B cell (primary cell): ENCODE measurements at regions not wholly inside any gene's neighbourhood (a gene's known extent, or its start where the extent isn't known, plus 50 kb on each side); places are given as distances from the start of the nearest gene placed in this dataset.

ENCODE experiments used
- ATAC-seq: fragments of 200-7000 bp; cut with Tn5 transposase; one replicate; pipeline ENCODE4 v1.10.0; 2021; ENCODE audit warnings: low read depth, mild to moderate bottlenecking, moderate number of reproducible peaks, moderate library complexity
- CTCF ChIA-PET: fragments of 350-600 bp; sonication (Branson Sonifier 250); formaldehyde crosslinking; loops from one replicate; lab custom pipeline; 2021; ENCODE audit warnings: antibody characterized with exemption, inconsistent platforms; lab: Charles Lee
- POLR2A ChIA-PET: fragments of 350-600 bp; sonication (Branson Sonifier 250); formaldehyde crosslinking; loops from one replicate; lab custom pipeline; 2021; ENCODE audit warnings: antibody characterized with exemption; lab: Charles Lee
- DNase-seq: peaks from one replicate; pipeline ENCODE4 v3.0.0; 2013
- H2AFZ ChIP-seq: 2 replicates; pipeline ENCODE4 v1.6.1; 2012; ENCODE audit warnings: mild to moderate bottlenecking, low read depth, low read length; ENCODE audit not compliant: insufficient read depth, poor library complexity, severe bottlenecking
- H3K27ac ChIP-seq, 2 donors: 1 replicate in 1 of 2; 2 replicates in 1 of 2; pipeline ENCODE4 v1.5.1; 2012 to 2013; ENCODE audit warnings: low read length in 2 of 2, mild to moderate bottlenecking in 2 of 2, moderate library complexity in 1 of 2
- H3K27me3 ChIP-seq, 4 experiments: fragments of 200-600 bp in 1 of 4; sonication (generic) in 1 of 4; replicated peaks in 1 of 4; 1 replicate in 2 of 4; 2 replicates in 2 of 4; pipeline versions ENCODE4 v1.6.1 to v1.7.0; 2013 to 2016; ENCODE audit warnings: low read length in 3 of 4, mild to moderate bottlenecking in 2 of 4, mixed read lengths in 1 of 4, moderate library complexity in 1 of 4; ENCODE audit not compliant: insufficient read depth in 4 of 4, control insufficient read depth in 3 of 4; ENCODE audit errors: control extremely low read depth in 1 of 4
- H3K36me3 ChIP-seq, 2 experiments: replicated peaks in 1 of 2; 1 replicate in 1 of 2; 2 replicates in 1 of 2; pipeline versions ENCODE4 v1.6.1 to v1.7.1; 2013; ENCODE audit warnings: low read length in 1 of 2; ENCODE audit not compliant: insufficient read depth in 2 of 2, control insufficient read depth in 1 of 2; ENCODE audit errors: control extremely low read depth in 1 of 2, extremely low read depth in 1 of 2
- H3K4me1 ChIP-seq, 2 donors: fragments of 200-600 bp in 1 of 2; sonication (generic) in 1 of 2; 1 replicate in 1 of 2; 2 replicates in 1 of 2; pipeline versions ENCODE4 v1.5.1 to v1.6.1; 2013 to 2017; ENCODE audit warnings: low read length in 2 of 2; ENCODE audit not compliant: control insufficient read depth in 2 of 2, insufficient read depth in 2 of 2
- H3K4me2 ChIP-seq: replicated peaks from 2 replicates; pipeline ENCODE3; 2012; ENCODE audit warnings: mild to moderate bottlenecking, low read depth, low read length; ENCODE audit not compliant: poor library complexity, severe bottlenecking
- H3K4me3 ChIP-seq, 5 experiments: fragments of 200-600 bp in 1 of 5; sonication (generic) in 1 of 5; 1 replicate in 3 of 5; 2 replicates in 2 of 5; pipeline versions ENCODE4 v1.5.1 to v1.7.0; 2011 to 2016; ENCODE audit warnings: low read length in 4 of 5, mild to moderate bottlenecking in 4 of 5, low read depth in 2 of 5, control low read depth in 1 of 5, moderate library complexity in 1 of 5; ENCODE audit not compliant: insufficient read depth in 1 of 5; ENCODE audit errors: control extremely low read depth in 1 of 5, extremely low read depth in 1 of 5
- H3K79me2 ChIP-seq: fragments of 200-600 bp; sonication (generic); one replicate; pipeline ENCODE4 v1.6.0; 2016; ENCODE audit warnings: low read length; ENCODE audit not compliant: control insufficient read depth, insufficient read depth
- H3K9ac ChIP-seq: fragments of 200-600 bp; sonication (generic); 2 replicates; pipeline ENCODE4 v1.6.1; 2017; ENCODE audit warnings: mild to moderate bottlenecking, low read length, moderate library complexity
- H3K9me3 ChIP-seq, 3 donors: one replicate each; pipeline versions ENCODE4 v1.6.1 to v1.7.1; 2013; ENCODE audit warnings: low read length in 2 of 3; ENCODE audit not compliant: control insufficient read depth in 2 of 3, insufficient read depth in 1 of 3; ENCODE audit errors: control extremely low read depth in 1 of 3
- H4K20me1 ChIP-seq: 2 replicates; pipeline ENCODE4 v1.6.0; 2012; ENCODE audit warnings: mild to moderate bottlenecking, low read length; ENCODE audit not compliant: insufficient read depth, control insufficient read depth, poor library complexity, severe bottlenecking
- H3K27ac Mint-ChIP-seq: one replicate; pipeline ENCODE4 v1.8.0; 2021; ENCODE audit warnings: mixed read lengths
- H3K27me3 Mint-ChIP-seq: one replicate; pipeline ENCODE4 v1.8.0; 2021; ENCODE audit warnings: mixed read lengths
- H3K4me1 Mint-ChIP-seq: one replicate; pipeline ENCODE4 v1.8.0; 2021; ENCODE audit warnings: mixed read lengths
- H3K4me3 Mint-ChIP-seq: one replicate; pipeline ENCODE4 v1.8.0; 2021; ENCODE audit warnings: mixed read lengths
- H3K9me3 Mint-ChIP-seq: one replicate; pipeline ENCODE4 v1.8.0; 2022; ENCODE audit warnings: mixed read lengths; ENCODE audit not compliant: insufficient read depth
- CTCF ChIP-seq: fragments of 200-600 bp; IDR thresholded peaks from one replicate; pipeline ENCODE4 v1.8.0; 2022; ENCODE audit warnings: antibody characterized with exemption, mild to moderate bottlenecking
- EZH2 ChIP-seq: IDR thresholded peaks from 2 replicates; pipeline ENCODE4 v1.6.1; 2012; ENCODE audit warnings: borderline replicate concordance, low read depth, mild to moderate bottlenecking, moderate library complexity, low read length; ENCODE audit not compliant: insufficient read depth, poor library complexity, severe bottlenecking
- WGBS: methylation state at CpG from one replicate; pipeline ENCODE4 v1.1.5; 2013; ENCODE audit warnings: missing lambda C conversion rate; ENCODE audit not compliant: insufficient coverage; 5-methylcytosine and 5-hydroxymethylcytosine counted together
- intact Hi-C: fragments of 100-400 bp; cut with micrococcal nuclease; formaldehyde crosslinking; loops from one replicate; pipeline ENCODE4 v1.10.0; 2022

DNA sequence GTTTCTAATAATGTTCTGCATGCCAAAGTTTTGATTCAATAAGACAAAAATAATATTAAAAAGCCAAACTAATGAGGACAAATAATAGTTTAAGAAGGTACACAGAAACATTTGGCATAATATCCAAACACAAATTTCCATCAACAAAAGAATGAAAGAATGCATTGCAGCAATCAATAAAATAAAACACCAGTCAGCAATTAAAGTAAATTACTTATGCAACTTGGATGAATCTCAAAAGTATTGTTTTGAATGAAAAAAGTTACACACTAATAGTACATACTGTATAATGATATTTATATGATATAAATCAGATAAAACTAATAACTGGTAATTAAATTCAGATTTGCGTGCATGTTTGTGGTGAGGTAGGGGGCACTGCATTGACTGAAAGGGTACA is 285.5 kb upstream of the PCDH10 start:
- Histone ChIP-seq H3K4me3 (no peak overlapping the region), H3K9me3 (peaks cover 0 to 1% (median 0%) of the 10 kb centered on the region in 3 donors), H3K79me2 (no peaks in the 10 kb centered on the region), H4K20me1 (no peaks in the 10 kb centered on the region), H3K4me2 (no peak overlapping the region), H3K27me3 (no peaks in the 10 kb centered on the region), H3K27ac (no peak overlapping the region), H3K4me1 (no peaks in the 10 kb centered on the region), H3K9ac (no peak overlapping the region), H3K36me3 (no peaks in the 10 kb centered on the region), H2AFZ (no peak overlapping the region)
- TF ChIP-seq CTCF (no peak), EZH2 (no peak)
- Mint-ChIP-seq H3K27me3 (no peaks in the 10 kb centered on the region), H3K4me1 (no peaks in the 10 kb centered on the region), H3K27ac (no peak overlapping the region), H3K4me3 (no peak overlapping the region), H3K9me3 (peaks cover 3% of the 10 kb centered on the region)
- CTCF ChIA-PET: no interaction called here
- POLR2A ChIA-PET: no interaction called here
- WGBS: no CpG with 5 or more reads among the region's 1 CpG
- intact Hi-C loops: no loop called here
- ATAC-seq (no peak), DNase-seq (no peak)

GRCh38 chr4:132865458-132865857 is 283.6 kb upstream of the PCDH10 start:
- ATAC-seq (no peak), DNase-seq (no peak)
- peaks cover 3% of the 10 kb centered on the region for H3K9me3 Mint-ChIP-seq
- no peak overlapping the region for H3K4me3 Mint-ChIP-seq
- H3K4me1 Mint-ChIP-seq: no peaks in the 10 kb centered on the region
- no peaks in the 10 kb centered on the region for H3K27me3 ChIP-seq
- H2AFZ ChIP-seq: no peak overlapping the region
- H3K4me1 ChIP-seq: no peaks in the 10 kb centered on the region
- CTCF ChIA-PET: no interaction called here
- H3K4me2 ChIP-seq: no peak overlapping the region
- POLR2A ChIA-PET: no interaction called here
- H3K36me3 ChIP-seq: no peaks in the 10 kb centered on the region
- intact Hi-C loops: no loop called here
- WGBS: no CpG with 5 or more reads among the region's 1 CpG
- H4K20me1 ChIP-seq: no peaks in the 10 kb centered on the region
- H3K4me3 ChIP-seq: no peak overlapping the region
- H3K27ac Mint-ChIP-seq: no peak overlapping the region
- no peak overlapping the region for H3K9ac ChIP-seq
- no peaks in the 10 kb centered on the region for H3K79me2 ChIP-seq
- no peak overlapping the region for H3K27ac ChIP-seq
- TF ChIP-seq EZH2 (no peak), CTCF (no peak)
- H3K9me3 ChIP-seq: peaks cover 0 to 1% (median 0%) of the 10 kb centered on the region in 3 donors
- H3K27me3 Mint-ChIP-seq: no peaks in the 10 kb centered on the region
